Activated T-cell treated with anti-CD3 and anti-CD28 coated beads, Interleukin-2, amount 50 U/mL, for 4 hours (primary cell): ENCODE measurements at regions not wholly inside any gene's neighbourhood (a gene's known extent, or its start where the extent isn't known, plus 50 kb on each side); places are given as distances from the start of the nearest gene placed in this dataset.

Source experiments
- ATAC-seq, 2 donors: fragments of 200-7000 bp; cut with Tn5 transposase; one replicate each; pipeline ENCODE4 v1.10.0; 2021
- DNase-seq: peaks from one replicate; pipeline ENCODE4 v3.0.0-alpha.2; 2020
- H3K27me3 Mint-ChIP-seq: one replicate; pipeline ENCODE4 v1.8.0; 2021; ENCODE audit warnings: low read depth, mixed read lengths
- H3K36me3 Mint-ChIP-seq: one replicate; pipeline ENCODE4 v1.8.0; 2022; ENCODE audit warnings: mixed read lengths; ENCODE audit not compliant: insufficient read depth
- H3K4me1 Mint-ChIP-seq: one replicate; pipeline ENCODE4 v1.8.0; 2021; ENCODE audit warnings: low read depth, mixed read lengths
- H3K4me3 Mint-ChIP-seq: one replicate; pipeline ENCODE4 v1.8.0; 2021; ENCODE audit warnings: mild to moderate bottlenecking, moderate library complexity, mixed read lengths
- H3K9me3 Mint-ChIP-seq: one replicate; pipeline ENCODE4 v1.8.0; 2021; ENCODE audit warnings: mixed read lengths

GRCh38 chr6:141139461-141139860 is 993.3 kb upstream of the GJE1 start:
- no peak overlapping the region for H3K4me3 Mint-ChIP-seq
- DNase-seq = no peak

GRCh38 chr6:141134723-141135122 is 998.0 kb upstream of the GJE1 start:
- ATAC-seq (no peak), DNase-seq (no peak)
- no peaks in the 10 kb centered on the region for H3K9me3 Mint-ChIP-seq
- H3K4me3 Mint-ChIP-seq = no peak overlapping the region
- no peaks in the 10 kb centered on the region for H3K4me1 Mint-ChIP-seq
- H3K36me3 Mint-ChIP-seq = no peaks in the 10 kb centered on the region
- no peaks in the 10 kb centered on the region for H3K27me3 Mint-ChIP-seq

More at GRCh38 chr6:141139461-141139860, 993.3 kb upstream of the GJE1 start:
- H3K9me3 Mint-ChIP-seq = no peaks in the 10 kb centered on the region
- ATAC-seq = no peak
- peaks cover 5% of the 10 kb centered on the region for H3K4me1 Mint-ChIP-seq
- no peaks in the 10 kb centered on the region for H3K27me3 Mint-ChIP-seq
- no peaks in the 10 kb centered on the region for H3K36me3 Mint-ChIP-seq

GRCh38 chr6:141133836-141134235 is 998.9 kb upstream of the GJE1 start:
- ATAC-seq = no peak

GRCh38 chr6:141133346-141133745 is 999.4 kb upstream of the GJE1 start:
- no peak for ATAC-seq

More at GRCh38 chr6:141133836-141134235, 998.9 kb upstream of the GJE1 start:
- no peak for DNase-seq
- H3K36me3 Mint-ChIP-seq = no peaks in the 10 kb centered on the region
- H3K9me3 Mint-ChIP-seq = no peaks in the 10 kb centered on the region
- no peak overlapping the region for H3K4me3 Mint-ChIP-seq
- H3K27me3 Mint-ChIP-seq = no peaks in the 10 kb centered on the region
- no peaks in the 10 kb centered on the region for H3K4me1 Mint-ChIP-seq

GRCh38 chr6:141131616-141132015 is 1001.1 kb upstream of the GJE1 start:
- ATAC-seq = no peak
- no peaks in the 10 kb centered on the region for H3K36me3 Mint-ChIP-seq
- peaks cover 2% of the 10 kb centered on the region for H3K27me3 Mint-ChIP-seq
- no peak for DNase-seq
- no peaks in the 10 kb centered on the region for H3K9me3 Mint-ChIP-seq
- no peak overlapping the region for H3K4me3 Mint-ChIP-seq
- H3K4me1 Mint-ChIP-seq = no peaks in the 10 kb centered on the region

More at GRCh38 chr6:141133346-141133745, 999.4 kb upstream of the GJE1 start:
- Mint-ChIP-seq H3K4me3 (no peak overlapping the region), H3K36me3 (no peaks in the 10 kb centered on the region), H3K4me1 (no peaks in the 10 kb centered on the region), H3K27me3 (no peaks in the 10 kb centered on the region), H3K9me3 (no peaks in the 10 kb centered on the region)
- DNase-seq = no peak

- H3K27me3 Mint-ChIP-seq = peaks cover 2% of the 10 kb centered on the region
Measured at GRCh38 chr6:141123497-141123896, 1009.2 kb upstream of the GJE1 start.

GRCh38 chr6:141123049-141123448 is 1009.7 kb upstream of the GJE1 start:
- ATAC-seq (no peak), DNase-seq (no peak)
- Mint-ChIP-seq H3K36me3 (no peaks in the 10 kb centered on the region), H3K4me3 (no peak overlapping the region), H3K9me3 (no peaks in the 10 kb centered on the region), H3K4me1 (no peaks in the 10 kb centered on the region), H3K27me3 (peaks cover 2% of the 10 kb centered on the region)

More at GRCh38 chr6:141123497-141123896, 1009.2 kb upstream of the GJE1 start:
- ATAC-seq (no peak), DNase-seq (no peak)
- Mint-ChIP-seq H3K4me3 (no peak overlapping the region), H3K4me1 (no peaks in the 10 kb centered on the region), H3K9me3 (no peaks in the 10 kb centered on the region), H3K36me3 (no peaks in the 10 kb centered on the region)

GRCh38 chr6:141118991-141119390 is 1013.7 kb upstream of the GJE1 start:
- no peaks in the 10 kb centered on the region for H3K9me3 Mint-ChIP-seq
- ATAC-seq = no peak

GRCh38 chr6:141117874-141118273 is 1014.9 kb upstream of the GJE1 start:
- no peak for DNase-seq
- no peaks in the 10 kb centered on the region for H3K4me1 Mint-ChIP-seq
- no peak for ATAC-seq
- H3K36me3 Mint-ChIP-seq = no peaks in the 10 kb centered on the region
- no peaks in the 10 kb centered on the region for H3K27me3 Mint-ChIP-seq
- H3K4me3 Mint-ChIP-seq = no peak overlapping the region
- H3K9me3 Mint-ChIP-seq = no peaks in the 10 kb centered on the region

More at GRCh38 chr6:141118991-141119390, 1013.7 kb upstream of the GJE1 start:
- no peak for DNase-seq
- H3K4me1 Mint-ChIP-seq = no peaks in the 10 kb centered on the region
- no peak overlapping the region for H3K4me3 Mint-ChIP-seq
- no peaks in the 10 kb centered on the region for H3K27me3 Mint-ChIP-seq
- no peaks in the 10 kb centered on the region for H3K36me3 Mint-ChIP-seq

- ATAC-seq = no peak
- no peak for DNase-seq
- Mint-ChIP-seq H3K4me3 (no peak overlapping the region), H3K36me3 (no peaks in the 10 kb centered on the region), H3K9me3 (no peaks in the 10 kb centered on the region), H3K27me3 (no peaks in the 10 kb centered on the region), H3K4me1 (no peaks in the 10 kb centered on the region)
Measured at GRCh38 chr6:141110481-141110880, 1022.2 kb upstream of the GJE1 start.

- Mint-ChIP-seq H3K36me3 (no peaks in the 10 kb centered on the region), H3K4me1 (no peaks in the 10 kb centered on the region), H3K9me3 (no peaks in the 10 kb centered on the region), H3K27me3 (no peaks in the 10 kb centered on the region), H3K4me3 (no peak overlapping the region)
- DNase-seq = no peak
- no peak for ATAC-seq
Measured at GRCh38 chr6:141107591-141108160, 1025.0 kb upstream of the GJE1 start.

GRCh38 chr6:141105481-141105880 is 1027.2 kb upstream of the GJE1 start:
- ATAC-seq (no peak), DNase-seq (no peak)
- Mint-ChIP-seq H3K36me3 (no peaks in the 10 kb centered on the region), H3K4me3 (no peak overlapping the region), H3K27me3 (peaks cover 3% of the 10 kb centered on the region), H3K9me3 (no peaks in the 10 kb centered on the region), H3K4me1 (no peaks in the 10 kb centered on the region)

GRCh38 chr6:141103246-141103645 is 1029.5 kb upstream of the GJE1 start:
- Mint-ChIP-seq H3K27me3 (peaks cover 9% of the 10 kb centered on the region), H3K36me3 (no peaks in the 10 kb centered on the region), H3K9me3 (no peaks in the 10 kb centered on the region), H3K4me1 (no peaks in the 10 kb centered on the region), H3K4me3 (no peak overlapping the region)
- ATAC-seq (peak; percentile 25 to 40), DNase-seq (no peak)

- Mint-ChIP-seq H3K27me3 (peaks cover 15% of the 10 kb centered on the region), H3K4me3 (no peak overlapping the region), H3K9me3 (no peaks in the 10 kb centered on the region), H3K36me3 (no peaks in the 10 kb centered on the region), H3K4me1 (no peaks in the 10 kb centered on the region)
- ATAC-seq (no peak), DNase-seq (no peak)
Measured at GRCh38 chr6:141097471-141097870, 1035.3 kb upstream of the GJE1 start.

GRCh38 chr6:141095308-141095707 is 1037.4 kb upstream of the GJE1 start:
- Mint-ChIP-seq H3K4me3 (no peak overlapping the region), H3K27me3 (peaks cover 12% of the 10 kb centered on the region), H3K9me3 (no peaks in the 10 kb centered on the region), H3K4me1 (no peaks in the 10 kb centered on the region), H3K36me3 (no peaks in the 10 kb centered on the region)
- DNase-seq = no peak
- no peak for ATAC-seq
